ENCODE measurements at regions not wholly inside any gene's neighbourhood (a gene's known extent, or its start where the extent isn't known, plus 50 kb on each side); places are given as distances from the start of the nearest gene placed in this dataset.

GRCh38 chr2:239729151-239729550, 296.0 kb downstream of the NDUFA10 start:
- TF ChIP-seq CTCF (IDR thresholded peaks at IDR 0.05): no peak
- no peak for TF ChIP-seq ZFX (IDR thresholded peaks at IDR 0.05; ENCODE audit: borderline replicate concordance)

All from 22Rv1 (cell line).